Astrocyte (in vitro differentiated cells and primary cell): ENCODE measurements at regions not wholly inside any gene's neighbourhood (a gene's known extent, or its start where the extent isn't known, plus 50 kb on each side); places are given as distances from the start of the nearest gene placed in this dataset.

ENCODE experiments used
- DNase-seq: peaks from one replicate; pipeline ENCODE4 v3.0.0-alpha.2; 2010; ENCODE audit warnings: low read depth
- FAIRE-seq: peaks from 2 replicates; lab custom pipeline; 2011; peaks lifted over from hg19 to GRCh38; lab: Jason Lieb, UNC
- H2AFZ ChIP-seq: 2 replicates; pipeline ENCODE4 v1.6.0; 2012; ENCODE audit warnings: low read depth, low read length, inconsistent platforms
- H3K27ac ChIP-seq: 2 replicates; pipeline ENCODE4 v1.5.1; 2011; ENCODE audit warnings: low read depth, low read length, inconsistent platforms
- H3K27me3 ChIP-seq: 2 replicates; pipeline ENCODE4 v1.6.0; 2011; ENCODE audit warnings: low read length, inconsistent platforms; ENCODE audit not compliant: insufficient read depth
- H3K36me3 ChIP-seq: 2 replicates; pipeline ENCODE4 v1.5.1; 2011; ENCODE audit warnings: low read length, inconsistent platforms; ENCODE audit not compliant: insufficient read depth
- H3K4me1 ChIP-seq: 2 replicates; pipeline ENCODE4 v1.5.1; 2011; ENCODE audit warnings: low read length, inconsistent platforms; ENCODE audit not compliant: insufficient read depth
- H3K4me2 ChIP-seq: 2 replicates; pipeline ENCODE4 v1.6.0; 2012; ENCODE audit warnings: low read length, inconsistent platforms
- H3K4me3 ChIP-seq: 2 replicates; pipeline ENCODE4 v1.5.1; 2011; ENCODE audit warnings: low read depth, mild to moderate bottlenecking, low read length, inconsistent platforms; ENCODE audit not compliant: insufficient read depth
- H3K79me2 ChIP-seq: 2 replicates; pipeline ENCODE4 v1.6.0; 2012; ENCODE audit warnings: mild to moderate bottlenecking, low read length, inconsistent platforms; ENCODE audit not compliant: insufficient read depth
- H3K9ac ChIP-seq: 2 replicates; pipeline ENCODE4 v1.6.0; 2012; ENCODE audit warnings: mild to moderate bottlenecking, low read length, inconsistent platforms
- H3K9me3 ChIP-seq: 2 replicates; pipeline ENCODE4 v1.5.1; 2012; ENCODE audit warnings: low read depth, mild to moderate bottlenecking, low read length, inconsistent platforms; ENCODE audit not compliant: insufficient read depth
- H4K20me1 ChIP-seq: 2 replicates; pipeline ENCODE4 v1.6.0; 2012; ENCODE audit warnings: low read length, inconsistent platforms; ENCODE audit not compliant: insufficient read depth
- H3K27ac Mint-ChIP-seq: one replicate; pipeline ENCODE4 v1.8.0; 2021; ENCODE audit warnings: mild to moderate bottlenecking, mixed read lengths; ENCODE audit not compliant: unreplicated experiment
- H3K27me3 Mint-ChIP-seq: one replicate; pipeline ENCODE4 v1.8.0; 2021; ENCODE audit warnings: low read depth, mixed read lengths; ENCODE audit not compliant: unreplicated experiment
- H3K36me3 Mint-ChIP-seq: one replicate; pipeline ENCODE4 v1.8.0; 2021; ENCODE audit warnings: low read depth, mixed read lengths; ENCODE audit not compliant: unreplicated experiment
- H3K4me1 Mint-ChIP-seq: one replicate; pipeline ENCODE4 v1.8.0; 2021; ENCODE audit warnings: low read depth, mixed read lengths; ENCODE audit not compliant: unreplicated experiment
- H3K4me3 Mint-ChIP-seq: one replicate; pipeline ENCODE4 v1.8.0; 2021; ENCODE audit warnings: mild to moderate bottlenecking, moderate library complexity, mixed read lengths; ENCODE audit not compliant: unreplicated experiment
- H3K9me3 Mint-ChIP-seq: one replicate; pipeline ENCODE4 v1.8.0; 2021; ENCODE audit warnings: mild to moderate bottlenecking, mixed read lengths; ENCODE audit not compliant: unreplicated experiment
- EZH2 ChIP-seq: IDR thresholded peaks from 2 replicates; pipeline ENCODE4 v1.6.1; 2012; ENCODE audit warnings: mild to moderate bottlenecking, low read length, inconsistent platforms; ENCODE audit not compliant: insufficient read depth
- TF ChIP-seq, protein P1 (sequence below): IDR thresholded peaks from 2 replicates; pipeline ENCODE4 v1.5.1; 2011; ENCODE audit warnings: low read depth, mild to moderate bottlenecking, inconsistent platforms, low read length, moderate library complexity; ENCODE audit not compliant: insufficient read depth

DNA sequence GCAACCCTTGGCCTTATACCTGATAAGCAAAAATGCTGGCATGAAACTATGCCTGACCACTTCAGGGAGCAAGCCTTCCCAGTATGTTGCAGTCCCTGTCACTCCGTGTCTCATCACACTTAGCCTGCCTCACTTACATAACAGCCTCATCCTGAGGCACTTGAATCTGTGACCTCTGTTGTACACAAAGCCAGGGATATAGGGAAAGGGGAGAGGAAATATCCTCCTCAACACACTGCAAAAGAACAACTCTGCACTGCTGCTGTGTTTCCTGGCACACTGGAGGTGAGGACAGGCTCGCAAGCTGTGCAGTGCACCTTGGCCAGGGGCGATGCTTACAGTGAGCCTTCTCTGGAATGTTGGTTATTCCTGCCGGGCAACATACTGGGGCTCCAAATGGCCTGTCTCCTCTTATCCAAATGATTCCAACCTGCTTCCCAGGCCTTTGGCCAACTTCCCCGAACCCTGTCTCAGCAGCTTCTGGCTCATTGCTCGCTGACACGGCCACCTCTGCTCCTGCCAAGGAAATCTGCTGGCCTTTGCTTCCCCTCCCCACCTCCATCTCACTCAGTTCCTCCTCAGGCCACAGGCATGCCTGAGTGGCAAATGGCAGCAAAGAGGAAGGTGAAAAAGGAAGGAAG, 109.2 kb downstream of the CD47 start:
- Histone ChIP-seq H3K27me3 (no peaks in the 10 kb centered on the region), H3K9ac (no peak overlapping the region), H2AFZ (peak overlapping the region; percentile 53), H3K4me3 (no peak overlapping the region), H4K20me1 (no peaks in the 10 kb centered on the region), H3K4me1 (peaks cover 5% of the 10 kb centered on the region), H3K9me3 (no peaks in the 10 kb centered on the region), H3K79me2 (no peaks in the 10 kb centered on the region), H3K27ac (no peak overlapping the region), H3K36me3 (no peaks in the 10 kb centered on the region), H3K4me2 (no peak overlapping the region)
- no peaks in the 10 kb centered on the region for H3K9me3 Mint-ChIP-seq
- no peak overlapping the region for H3K4me3 Mint-ChIP-seq
- H3K27ac Mint-ChIP-seq, result no peak overlapping the region
- no peak for DNase-seq
- peaks cover 4% of the 10 kb centered on the region for H3K4me1 Mint-ChIP-seq
- TF ChIP-seq, protein P1, sequence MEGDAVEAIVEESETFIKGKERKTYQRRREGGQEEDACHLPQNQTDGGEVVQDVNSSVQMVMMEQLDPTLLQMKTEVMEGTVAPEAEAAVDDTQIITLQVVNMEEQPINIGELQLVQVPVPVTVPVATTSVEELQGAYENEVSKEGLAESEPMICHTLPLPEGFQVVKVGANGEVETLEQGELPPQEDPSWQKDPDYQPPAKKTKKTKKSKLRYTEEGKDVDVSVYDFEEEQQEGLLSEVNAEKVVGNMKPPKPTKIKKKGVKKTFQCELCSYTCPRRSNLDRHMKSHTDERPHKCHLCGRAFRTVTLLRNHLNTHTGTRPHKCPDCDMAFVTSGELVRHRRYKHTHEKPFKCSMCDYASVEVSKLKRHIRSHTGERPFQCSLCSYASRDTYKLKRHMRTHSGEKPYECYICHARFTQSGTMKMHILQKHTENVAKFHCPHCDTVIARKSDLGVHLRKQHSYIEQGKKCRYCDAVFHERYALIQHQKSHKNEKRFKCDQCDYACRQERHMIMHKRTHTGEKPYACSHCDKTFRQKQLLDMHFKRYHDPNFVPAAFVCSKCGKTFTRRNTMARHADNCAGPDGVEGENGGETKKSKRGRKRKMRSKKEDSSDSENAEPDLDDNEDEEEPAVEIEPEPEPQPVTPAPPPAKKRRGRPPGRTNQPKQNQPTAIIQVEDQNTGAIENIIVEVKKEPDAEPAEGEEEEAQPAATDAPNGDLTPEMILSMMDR, result no peak
- TF ChIP-seq EZH2, result no peak
- peaks cover 6% of the 10 kb centered on the region for H3K27me3 Mint-ChIP-seq
- no peak for FAIRE-seq
- H3K36me3 Mint-ChIP-seq, result no peaks in the 10 kb centered on the region

DNA sequence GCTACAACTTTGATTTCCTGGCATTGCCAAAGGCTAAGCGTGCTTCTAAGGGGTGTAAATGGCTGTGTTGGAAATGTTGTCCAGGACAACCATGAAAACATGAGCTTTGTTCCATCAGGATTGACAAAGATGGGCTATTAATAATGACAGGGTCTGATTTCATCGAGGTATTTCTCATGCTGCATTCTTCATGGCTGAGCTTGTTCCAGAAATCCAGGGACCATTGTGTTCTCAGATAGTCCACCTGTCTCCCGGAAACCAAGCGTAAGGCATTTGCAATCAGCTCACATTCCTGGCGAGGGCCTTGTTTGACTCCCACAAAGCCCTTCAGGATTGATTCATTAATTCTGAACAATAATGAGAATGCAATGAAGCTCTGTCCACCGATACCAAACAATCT, 111.3 kb downstream of the CD47 start:
- H3K27ac Mint-ChIP-seq, result no peak overlapping the region
- Histone ChIP-seq H3K36me3 (no peaks in the 10 kb centered on the region), H3K4me2 (no peak overlapping the region), H3K27ac (no peak overlapping the region), H2AFZ (no peak overlapping the region), H3K27me3 (peaks cover 3% of the 10 kb centered on the region), H3K9ac (no peak overlapping the region), H4K20me1 (no peaks in the 10 kb centered on the region), H3K9me3 (no peaks in the 10 kb centered on the region), H3K79me2 (no peaks in the 10 kb centered on the region), H3K4me1 (no peaks in the 10 kb centered on the region), H3K4me3 (no peak overlapping the region)
- peaks cover 4% of the 10 kb centered on the region for H3K4me1 Mint-ChIP-seq
- H3K9me3 Mint-ChIP-seq, result no peaks in the 10 kb centered on the region
- DNase-seq, result no peak
- no peaks in the 10 kb centered on the region for H3K36me3 Mint-ChIP-seq
- no peak overlapping the region for H3K4me3 Mint-ChIP-seq
- H3K27me3 Mint-ChIP-seq, result peaks cover 20% of the 10 kb centered on the region
- peak; percentile 5 for FAIRE-seq
- TF ChIP-seq, protein P1, result no peak
- TF ChIP-seq EZH2, result no peak
